Neural cell (in vitro differentiated cells): ENCODE measurements at regions not wholly inside any gene's neighbourhood (a gene's known extent, or its start where the extent isn't known, plus 50 kb on each side); places are given as distances from the start of the nearest gene placed in this dataset.
"Not testable (repeated sequence)": the region's sequence is repeated elsewhere in the genome, so short reads cannot be mapped to it uniquely, and the experiment has no call there.

ENCODE experiments used
- H2AFZ ChIP-seq: fragments of 200-600, 300-800 bp; sonication (generic), shearing (Covaris generic); 2 replicates; pipeline ENCODE4 v1.6.0; 2014; ENCODE audit warnings: low read depth, mild to moderate bottlenecking, antibody characterized with exemption, low read length, moderate library complexity
- H3F3A ChIP-seq: fragments of 200-600 bp; shearing (Covaris generic); 2 replicates; pipeline ENCODE4 v1.6.1; 2016; ENCODE audit warnings: mild to moderate bottlenecking, moderate library complexity, mixed read lengths, antibody characterized with exemption, low read length; ENCODE audit not compliant: insufficient read depth, poor library complexity, severe bottlenecking
- H3K27ac ChIP-seq: fragments of 200-600, 300-800 bp; sonication (generic), shearing (Covaris generic); 2 replicates; pipeline ENCODE4 v1.5.1; 2014; ENCODE audit warnings: mild to moderate bottlenecking, low read length, moderate library complexity
- H3K27me3 ChIP-seq: fragments of 300-800, 200-600 bp; sonication (generic), shearing (Covaris generic); 2 replicates; pipeline ENCODE4 v1.6.0; 2014; ENCODE audit warnings: mild to moderate bottlenecking, low read depth, low read length, moderate library complexity; ENCODE audit not compliant: insufficient read depth
- H3K36me3 ChIP-seq: fragments of 300-800, 200-600 bp; sonication (generic), shearing (Covaris generic); 2 replicates; pipeline ENCODE4 v1.5.1; 2014; ENCODE audit warnings: mild to moderate bottlenecking, antibody characterized with exemption, low read length, moderate library complexity; ENCODE audit not compliant: insufficient read depth
- H3K4me2 ChIP-seq: fragments of 300-800, 200-600 bp; sonication (generic), shearing (Covaris generic); 2 replicates; pipeline ENCODE4 v1.6.0; 2014; ENCODE audit warnings: mild to moderate bottlenecking, low read length
- H3K4me3 ChIP-seq: fragments of 300-800, 200-600 bp; sonication (generic), shearing (Covaris generic); 2 replicates; pipeline ENCODE4 v1.5.1; 2014; ENCODE audit warnings: mild to moderate bottlenecking, low read length, moderate library complexity
- H3K79me2 ChIP-seq: fragments of 200-600 bp; shearing (Covaris generic); replicated peaks from 2 replicates; pipeline ENCODE4 v1.6.0; 2014; ENCODE audit warnings: mild to moderate bottlenecking, low read length, moderate library complexity; ENCODE audit not compliant: insufficient read depth
- H3K9ac ChIP-seq: fragments of 300-800, 200-600 bp; sonication (generic), shearing (Covaris generic); 2 replicates; pipeline ENCODE4 v1.6.1; 2016; ENCODE audit warnings: mild to moderate bottlenecking, low read length, mixed read lengths
- H3K9me2 ChIP-seq: fragments of 200-600 bp; shearing (Covaris generic); 2 replicates; pipeline ENCODE4 v1.6.1; 2016; ENCODE audit warnings: mild to moderate bottlenecking, low read length, mixed read lengths; ENCODE audit not compliant: insufficient read depth
- H3K9me3 ChIP-seq: fragments of 200-600, 300-800 bp; sonication (generic), shearing (Covaris generic); 2 replicates; pipeline ENCODE4 v1.6.1; 2016; ENCODE audit warnings: mild to moderate bottlenecking, mixed run types, low read length, moderate library complexity, mixed read lengths
- H4K20me1 ChIP-seq: fragments of 200-600 bp; shearing (Covaris generic); 2 replicates; pipeline ENCODE4 v1.6.1; 2016; ENCODE audit warnings: mild to moderate bottlenecking, mixed run types; ENCODE audit not compliant: insufficient read depth
- EP300 ChIP-seq: fragments of 450-650 bp; conservative IDR thresholded peaks from 2 replicates; pipeline ENCODE4 v1.6.1; 2014; ENCODE audit warnings: antibody characterized with exemption, mild to moderate bottlenecking, moderate library complexity; ENCODE audit not compliant: poor library complexity, severe bottlenecking
- EZH2 ChIP-seq: fragments of 200-600, 300-800 bp; shearing (Covaris generic), sonication (generic); IDR thresholded peaks from 2 replicates; pipeline ENCODE4 v1.6.1; 2014; ENCODE audit warnings: antibody characterized with exemption, low read length, borderline replicate concordance, mild to moderate bottlenecking; ENCODE audit not compliant: insufficient read depth, poor library complexity, severe bottlenecking
- MXI1 ChIP-seq: fragments of 450-650 bp; conservative IDR thresholded peaks from 2 replicates; pipeline ENCODE4 v1.6.1; 2014; ENCODE audit warnings: antibody characterized with exemption, mild to moderate bottlenecking; ENCODE audit not compliant: poor library complexity, severe bottlenecking
- POLR2AphosphoS5 ChIP-seq: IDR thresholded peaks from 2 replicates; pipeline ENCODE4 v1.6.1; 2012
- RAD21 ChIP-seq: fragments of 450-650 bp; conservative IDR thresholded peaks from 2 replicates; pipeline ENCODE4 v1.6.1; 2014; ENCODE audit warnings: antibody characterized with exemption, mild to moderate bottlenecking, moderate library complexity
- SMC3 ChIP-seq: fragments of 450-650 bp; conservative IDR thresholded peaks from 2 replicates; pipeline ENCODE4 v1.6.1; 2014; ENCODE audit warnings: antibody characterized with exemption, mild to moderate bottlenecking, moderate library complexity; ENCODE audit not compliant: poor library complexity
- TAF1 ChIP-seq: IDR thresholded peaks from 2 replicates; pipeline ENCODE4 v1.6.1; 2012; ENCODE audit warnings: low read depth
- TF ChIP-seq, protein P1 (sequence below): fragments of 450-650 bp; IDR thresholded peaks from 2 replicates; pipeline ENCODE4 v1.5.1; 2014; ENCODE audit warnings: antibody characterized with exemption, mild to moderate bottlenecking, moderate library complexity; ENCODE audit not compliant: poor library complexity, severe bottlenecking
- TF ChIP-seq, protein P2 (sequence below): IDR thresholded peaks from 2 replicates; pipeline ENCODE4 v1.6.1; 2012; ENCODE audit warnings: borderline replicate concordance

DNA sequence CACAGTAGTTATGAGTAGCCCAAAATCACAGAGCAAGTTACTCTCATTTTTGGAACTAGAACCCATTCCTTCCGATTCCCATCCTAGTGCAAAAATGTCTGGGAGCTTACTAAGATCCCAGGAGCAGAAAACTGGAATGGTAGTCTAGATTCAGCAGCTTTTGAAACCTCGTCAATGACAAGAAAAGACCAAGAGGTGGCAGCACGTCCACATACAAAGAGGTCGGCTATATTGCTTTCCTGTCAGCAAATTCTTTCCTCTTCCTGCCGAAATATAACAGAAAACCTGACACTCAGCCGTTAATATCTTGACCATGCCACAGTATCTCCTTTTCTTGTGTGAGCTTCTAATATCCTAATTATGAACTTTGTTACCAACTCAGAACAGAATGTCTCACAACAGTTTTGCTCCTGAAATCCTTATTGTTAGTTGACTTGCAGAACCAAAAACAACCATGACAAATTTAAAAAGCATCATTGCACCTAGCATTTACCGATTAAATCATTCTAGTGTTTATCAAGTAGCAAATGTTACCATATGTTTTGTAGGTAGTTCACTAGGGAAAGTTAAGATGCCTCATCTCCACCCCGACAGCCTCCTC lies 92.8 kb upstream of the OR9G4 start:
- H2AFZ ChIP-seq = no peak overlapping the region
- no peaks in the 10 kb centered on the region for H3K79me2 ChIP-seq
- H3F3A ChIP-seq = no peaks in the 10 kb centered on the region
- no peak overlapping the region for H3K9ac ChIP-seq
- H3K27me3 ChIP-seq = no peaks in the 10 kb centered on the region
- no peak overlapping the region for H3K4me3 ChIP-seq
- no peaks in the 10 kb centered on the region for H4K20me1 ChIP-seq
- H3K36me3 ChIP-seq = no peaks in the 10 kb centered on the region
- H3K27ac ChIP-seq = no peak overlapping the region
- H3K9me3 ChIP-seq = no peaks in the 10 kb centered on the region
- no peak overlapping the region for H3K4me2 ChIP-seq
- no peaks in the 10 kb centered on the region for H3K9me2 ChIP-seq
- TF ChIP-seq SMC3 (peak; percentile 98), TAF1 (no peak), RAD21 (peak; percentile 97), EZH2 (no peak), POLR2AphosphoS5 (no peak), MXI1 (no peak)
- TF ChIP-seq, protein P1, sequence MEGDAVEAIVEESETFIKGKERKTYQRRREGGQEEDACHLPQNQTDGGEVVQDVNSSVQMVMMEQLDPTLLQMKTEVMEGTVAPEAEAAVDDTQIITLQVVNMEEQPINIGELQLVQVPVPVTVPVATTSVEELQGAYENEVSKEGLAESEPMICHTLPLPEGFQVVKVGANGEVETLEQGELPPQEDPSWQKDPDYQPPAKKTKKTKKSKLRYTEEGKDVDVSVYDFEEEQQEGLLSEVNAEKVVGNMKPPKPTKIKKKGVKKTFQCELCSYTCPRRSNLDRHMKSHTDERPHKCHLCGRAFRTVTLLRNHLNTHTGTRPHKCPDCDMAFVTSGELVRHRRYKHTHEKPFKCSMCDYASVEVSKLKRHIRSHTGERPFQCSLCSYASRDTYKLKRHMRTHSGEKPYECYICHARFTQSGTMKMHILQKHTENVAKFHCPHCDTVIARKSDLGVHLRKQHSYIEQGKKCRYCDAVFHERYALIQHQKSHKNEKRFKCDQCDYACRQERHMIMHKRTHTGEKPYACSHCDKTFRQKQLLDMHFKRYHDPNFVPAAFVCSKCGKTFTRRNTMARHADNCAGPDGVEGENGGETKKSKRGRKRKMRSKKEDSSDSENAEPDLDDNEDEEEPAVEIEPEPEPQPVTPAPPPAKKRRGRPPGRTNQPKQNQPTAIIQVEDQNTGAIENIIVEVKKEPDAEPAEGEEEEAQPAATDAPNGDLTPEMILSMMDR = peak; percentile 94

DNA sequence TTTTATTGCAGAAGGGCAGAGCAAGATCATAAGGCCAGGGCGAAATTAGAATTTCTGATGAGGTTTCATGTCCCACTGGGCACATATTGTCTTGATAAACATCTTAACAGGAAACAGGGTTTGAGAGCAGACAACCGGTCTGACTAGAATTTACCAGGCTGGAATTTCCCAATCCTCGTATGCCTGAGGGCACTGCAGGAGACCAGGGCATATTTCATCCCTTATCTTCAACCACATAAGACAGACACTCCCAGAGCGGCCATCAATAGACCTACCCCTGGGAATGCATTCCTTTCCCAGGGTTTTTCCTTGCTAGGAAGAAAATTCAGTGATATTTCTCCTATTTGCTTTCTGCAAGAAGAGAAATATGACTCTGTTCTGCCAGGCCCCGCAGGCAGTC lies 78.9 kb upstream of the OR9G4 start:
- not testable (repeated sequence) for H3K4me3 ChIP-seq, H3K27me3 ChIP-seq, H3F3A ChIP-seq

DNA sequence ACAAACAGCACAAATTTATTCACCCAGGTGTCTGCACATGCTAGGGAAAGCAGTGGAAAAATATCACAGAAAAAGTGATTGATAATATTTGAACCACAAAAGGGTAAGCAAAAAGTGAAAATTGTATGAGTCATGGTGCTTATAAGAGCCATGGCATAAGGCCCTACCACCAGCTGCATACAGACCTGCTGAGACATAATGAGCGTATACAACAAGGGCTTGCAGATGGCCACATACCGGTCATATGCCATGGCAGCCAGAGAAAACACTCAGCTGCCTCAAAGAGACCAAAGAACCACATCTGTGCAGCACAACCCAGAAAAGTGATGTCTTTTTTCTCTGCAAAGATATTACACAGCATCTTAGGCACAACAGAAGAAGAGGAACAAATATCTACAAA lies 71.4 kb upstream of the OR9G4 start:
- H2AFZ ChIP-seq = no peak overlapping the region
- no peaks in the 10 kb centered on the region for H3K27me3 ChIP-seq
- no peaks in the 10 kb centered on the region for H3K9me2 ChIP-seq
- no peaks in the 10 kb centered on the region for H3K9me3 ChIP-seq
- H3K36me3 ChIP-seq = no peaks in the 10 kb centered on the region
- no peaks in the 10 kb centered on the region for H4K20me1 ChIP-seq
- H3F3A ChIP-seq = no peaks in the 10 kb centered on the region
- no peaks in the 10 kb centered on the region for H3K79me2 ChIP-seq
- no peak overlapping the region for H3K27ac ChIP-seq
- H3K9ac ChIP-seq = no peak overlapping the region
- H3K4me2 ChIP-seq = no peak overlapping the region
- TF ChIP-seq EP300 (no peak), RAD21 (no peak), POLR2AphosphoS5 (no peak), MXI1 (no peak), SMC3 (no peak), EZH2 (no peak), TAF1 (no peak)
- TF ChIP-seq, protein P1 = no peak
- TF ChIP-seq, protein P2, sequence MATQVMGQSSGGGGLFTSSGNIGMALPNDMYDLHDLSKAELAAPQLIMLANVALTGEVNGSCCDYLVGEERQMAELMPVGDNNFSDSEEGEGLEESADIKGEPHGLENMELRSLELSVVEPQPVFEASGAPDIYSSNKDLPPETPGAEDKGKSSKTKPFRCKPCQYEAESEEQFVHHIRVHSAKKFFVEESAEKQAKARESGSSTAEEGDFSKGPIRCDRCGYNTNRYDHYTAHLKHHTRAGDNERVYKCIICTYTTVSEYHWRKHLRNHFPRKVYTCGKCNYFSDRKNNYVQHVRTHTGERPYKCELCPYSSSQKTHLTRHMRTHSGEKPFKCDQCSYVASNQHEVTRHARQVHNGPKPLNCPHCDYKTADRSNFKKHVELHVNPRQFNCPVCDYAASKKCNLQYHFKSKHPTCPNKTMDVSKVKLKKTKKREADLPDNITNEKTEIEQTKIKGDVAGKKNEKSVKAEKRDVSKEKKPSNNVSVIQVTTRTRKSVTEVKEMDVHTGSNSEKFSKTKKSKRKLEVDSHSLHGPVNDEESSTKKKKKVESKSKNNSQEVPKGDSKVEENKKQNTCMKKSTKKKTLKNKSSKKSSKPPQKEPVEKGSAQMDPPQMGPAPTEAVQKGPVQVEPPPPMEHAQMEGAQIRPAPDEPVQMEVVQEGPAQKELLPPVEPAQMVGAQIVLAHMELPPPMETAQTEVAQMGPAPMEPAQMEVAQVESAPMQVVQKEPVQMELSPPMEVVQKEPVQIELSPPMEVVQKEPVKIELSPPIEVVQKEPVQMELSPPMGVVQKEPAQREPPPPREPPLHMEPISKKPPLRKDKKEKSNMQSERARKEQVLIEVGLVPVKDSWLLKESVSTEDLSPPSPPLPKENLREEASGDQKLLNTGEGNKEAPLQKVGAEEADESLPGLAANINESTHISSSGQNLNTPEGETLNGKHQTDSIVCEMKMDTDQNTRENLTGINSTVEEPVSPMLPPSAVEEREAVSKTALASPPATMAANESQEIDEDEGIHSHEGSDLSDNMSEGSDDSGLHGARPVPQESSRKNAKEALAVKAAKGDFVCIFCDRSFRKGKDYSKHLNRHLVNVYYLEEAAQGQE = no peak
- no peak overlapping the region for H3K4me3 ChIP-seq

More for the DNA sequence above, 78.9 kb upstream of the OR9G4 start:
- H3K27ac ChIP-seq, H3K9me2 ChIP-seq, H3K9ac ChIP-seq, H3K79me2 ChIP-seq, H2AFZ ChIP-seq, H3K9me3 ChIP-seq, H4K20me1 ChIP-seq, H3K4me2 ChIP-seq, H3K36me3 ChIP-seq: not testable (repeated sequence)
